HG03565 (cell line): ENCODE measurements at regions not wholly inside any gene's neighbourhood (a gene's known extent, or its start where the extent isn't known, plus 50 kb on each side); places are given as distances from the start of the nearest gene placed in this dataset.
"Not testable (repeated sequence)": the region's sequence is repeated elsewhere in the genome, so short reads cannot be mapped to it uniquely, and the experiment has no call there.

ENCODE experiments used
- ATAC-seq: cut with Tn5 transposase; IDR thresholded peaks from one replicate; pipeline ENCODE4 v1.9.1; 2021; ENCODE audit warnings: mild to moderate bottlenecking, moderate library complexity; ENCODE audit not compliant: unreplicated experiment

DNA sequence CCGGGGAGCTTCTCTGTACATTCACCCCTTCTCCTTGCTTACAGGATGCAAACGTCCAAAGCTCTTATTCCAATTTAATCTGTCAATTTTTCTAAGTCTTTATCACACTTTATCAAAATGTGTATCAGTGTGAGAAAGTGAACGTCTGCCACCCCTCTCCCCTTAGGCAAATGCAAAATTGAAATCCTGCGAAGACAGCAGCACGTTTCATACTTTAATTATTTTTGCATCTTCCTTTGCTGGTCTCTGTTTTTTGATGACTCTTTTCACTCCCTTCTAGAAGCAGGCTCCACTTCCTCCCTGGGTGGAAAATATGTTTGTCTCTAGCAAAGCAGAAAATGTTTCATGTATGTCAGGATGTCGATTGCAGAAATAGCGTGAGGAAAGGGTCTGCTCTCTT lies 576.5 kb upstream of the BRINP1 start:
- no peak for ATAC-seq

DNA sequence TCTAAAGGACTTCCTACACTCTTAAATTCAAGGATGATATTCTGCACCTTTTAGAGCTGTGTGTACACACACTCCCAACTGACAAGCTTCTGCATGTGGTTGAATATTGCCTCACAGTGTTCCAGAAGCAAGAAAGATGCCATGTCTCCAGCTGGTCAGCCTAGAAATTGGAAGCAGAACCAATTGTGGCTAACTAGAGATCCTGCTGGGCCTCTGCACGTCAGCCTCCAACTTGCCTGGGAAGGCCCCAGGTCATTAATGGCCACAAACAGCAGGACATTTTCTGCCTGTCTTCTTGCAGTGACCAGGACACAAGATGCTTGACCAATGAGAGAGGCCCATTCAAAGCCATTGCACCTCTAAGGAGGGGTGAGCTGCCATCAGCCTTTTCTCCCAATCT lies 571.9 kb upstream of the BRINP1 start:
- ATAC-seq, result no peak

DNA sequence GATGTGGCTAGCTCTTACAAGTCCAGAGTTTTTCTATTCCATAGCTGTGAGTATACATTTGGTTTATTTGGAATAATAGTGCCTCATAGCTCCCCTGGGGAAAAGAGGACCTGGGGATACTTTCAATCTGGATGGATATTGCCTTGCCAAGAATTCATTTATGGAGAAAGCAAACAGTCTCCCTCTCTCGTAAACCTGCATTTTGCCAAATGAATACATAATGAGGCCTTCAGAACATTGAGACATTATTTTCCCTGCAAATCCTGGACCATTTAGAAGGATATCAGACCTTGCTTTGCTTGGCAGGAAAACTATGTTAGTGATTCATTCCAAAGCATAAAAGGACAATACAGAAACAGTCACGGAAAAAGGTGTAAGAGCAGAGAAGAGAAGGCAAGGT lies 569.6 kb upstream of the BRINP1 start:
- ATAC-seq, result no peak

DNA sequence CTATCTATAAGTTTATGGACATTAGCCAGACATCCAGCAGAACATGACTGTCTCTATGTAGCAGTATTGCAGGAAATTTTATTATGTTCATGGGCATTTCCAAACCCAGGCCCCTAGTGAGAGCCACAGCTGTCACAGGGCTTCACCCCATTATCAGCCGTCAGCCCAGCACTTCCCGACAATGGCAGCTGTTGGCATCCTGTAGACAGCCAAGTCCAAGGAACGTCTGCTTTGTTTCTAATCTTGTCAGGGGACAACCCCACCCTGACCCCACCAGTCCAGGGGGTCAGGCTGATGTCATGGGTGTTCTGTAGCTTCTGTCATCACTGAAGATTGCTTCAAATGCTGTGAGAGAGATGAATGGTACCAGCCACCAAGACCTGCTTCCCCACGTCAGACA lies 565.3 kb upstream of the BRINP1 start:
- ATAC-seq, result no peak

DNA sequence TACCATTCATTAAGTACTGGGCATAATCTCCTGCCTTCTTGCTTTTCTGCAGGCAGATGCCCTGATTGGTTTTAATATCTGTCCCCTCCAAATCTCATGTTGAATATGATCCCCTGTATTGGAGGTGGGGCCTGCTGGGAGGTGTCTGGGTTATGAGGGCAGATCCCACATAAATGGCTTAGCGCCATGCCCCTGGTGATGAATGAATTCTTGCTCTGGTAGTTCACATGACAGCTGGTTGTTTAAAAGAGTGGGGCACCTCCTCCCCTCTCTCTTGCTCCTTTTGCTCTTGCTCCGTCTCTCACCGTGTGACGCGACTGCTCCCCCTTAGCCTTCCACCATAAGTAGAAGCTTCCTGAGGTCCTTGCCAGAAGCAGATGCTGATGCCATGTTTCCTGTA lies 564.0 kb upstream of the BRINP1 start:
- ATAC-seq, result no peak

DNA sequence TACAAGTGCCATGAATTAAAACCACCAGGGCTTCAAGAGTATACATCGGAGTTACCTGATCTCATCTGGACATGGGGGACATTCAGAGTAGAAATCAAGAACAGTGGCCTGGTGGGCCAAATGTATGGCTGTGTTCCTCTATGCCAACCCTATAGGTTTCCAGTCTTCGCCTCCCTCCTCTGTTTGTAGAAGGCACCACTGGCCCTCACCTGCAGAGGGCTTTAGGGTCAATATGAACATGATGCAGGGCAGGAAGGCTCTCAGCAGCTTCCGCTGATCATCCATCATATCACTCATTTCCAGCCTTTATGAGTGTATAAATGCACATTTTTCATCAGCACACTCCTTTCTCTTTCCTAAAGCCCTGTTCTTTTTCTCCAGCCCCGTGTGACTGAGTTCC lies 555.5 kb upstream of the BRINP1 start:
- ATAC-seq, result no peak

DNA sequence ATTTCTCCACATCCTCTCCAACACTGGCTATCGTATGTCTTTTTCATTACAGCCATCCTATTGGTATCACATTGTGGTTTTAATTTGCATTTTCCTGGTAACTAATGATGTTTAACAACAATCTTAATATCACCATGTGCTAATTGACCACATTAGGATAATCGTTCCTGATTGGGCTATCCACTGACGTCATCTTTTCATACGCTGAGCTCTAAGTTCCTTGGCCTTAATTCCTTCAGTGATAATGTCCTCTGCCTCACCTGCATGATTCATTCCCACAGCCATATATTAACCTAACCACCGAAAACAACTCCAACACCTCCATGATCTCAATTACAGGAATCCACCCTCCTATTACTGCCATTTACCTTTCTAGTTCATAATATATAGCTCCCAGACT lies 547.9 kb upstream of the BRINP1 start:
- no peak for ATAC-seq

DNA sequence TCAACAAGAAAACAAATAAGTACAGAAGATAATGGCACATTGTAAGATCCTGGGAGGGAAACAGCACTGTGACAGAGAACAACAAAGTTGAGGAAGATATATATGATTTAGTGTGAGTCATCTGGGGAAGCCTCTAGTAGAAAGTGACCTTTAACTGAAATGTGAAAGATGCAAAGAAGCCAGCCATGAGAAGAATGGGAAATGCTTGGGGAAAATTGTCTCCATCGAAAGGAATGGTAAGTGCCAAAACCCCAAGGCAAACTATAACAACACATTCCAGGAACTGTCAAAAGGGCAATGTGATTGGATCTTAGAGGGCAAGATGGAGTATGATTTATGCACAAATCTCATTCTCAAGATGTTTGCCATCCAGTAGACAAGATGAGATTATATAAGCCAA lies 537.8 kb upstream of the BRINP1 start:
- ATAC-seq, result no peak

DNA sequence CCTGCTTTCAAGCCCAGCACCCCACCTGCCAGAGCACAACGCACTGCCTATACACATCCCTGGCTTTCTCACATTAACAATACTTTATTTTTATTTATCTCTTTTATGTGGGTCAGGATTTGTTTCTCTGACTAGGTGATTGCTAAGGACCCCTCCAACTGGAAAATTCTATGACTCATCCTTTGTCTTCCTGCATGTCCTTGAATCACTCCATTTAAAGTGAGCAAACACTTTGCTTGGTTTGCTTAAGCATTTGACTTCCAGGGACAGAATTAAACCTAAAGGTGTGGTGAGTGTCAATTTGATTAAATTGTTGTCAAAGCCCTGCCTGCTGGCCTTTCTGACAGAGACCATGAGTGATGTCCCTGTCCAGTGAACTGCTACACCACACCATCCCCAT lies 536.5 kb upstream of the BRINP1 start:
- no peak for ATAC-seq

DNA sequence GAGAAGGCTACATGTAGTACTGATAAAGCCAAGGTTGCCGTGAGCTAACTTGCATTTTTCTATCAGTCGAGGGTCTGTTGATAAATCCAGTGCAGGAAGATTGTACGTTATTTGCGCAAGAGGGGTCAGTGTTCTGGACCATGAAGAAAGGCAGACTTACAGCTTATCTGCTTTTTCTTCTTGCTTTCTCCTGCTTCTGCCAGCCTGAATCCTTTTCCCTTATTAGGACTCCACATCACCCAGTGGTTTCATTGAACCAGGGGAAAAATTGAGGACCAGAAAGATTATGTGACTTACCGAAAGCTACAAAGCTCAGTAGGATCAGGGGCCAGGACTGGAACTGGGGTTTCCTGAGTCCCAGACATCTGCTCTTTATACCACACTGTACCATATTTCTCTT lies 534.6 kb upstream of the BRINP1 start:
- no peak for ATAC-seq

DNA sequence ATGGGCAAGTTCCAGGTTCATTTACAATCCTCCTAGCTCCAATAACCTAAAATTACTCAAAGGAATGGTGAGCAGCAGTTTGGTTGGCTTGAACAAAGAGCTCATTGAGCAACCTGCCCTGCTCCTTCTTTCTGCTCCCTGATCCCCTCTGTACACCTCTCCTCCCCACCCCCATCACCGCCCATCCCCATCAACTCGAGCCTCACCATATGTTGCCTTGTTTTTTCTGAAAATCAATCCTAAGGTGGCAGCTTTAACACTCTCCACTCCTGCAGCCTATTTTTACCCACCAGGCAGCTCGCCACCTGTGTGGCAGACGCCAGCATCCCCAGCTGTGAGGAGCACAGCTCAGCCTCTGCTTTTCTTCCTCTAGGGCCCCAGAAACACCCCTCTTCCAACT lies 533.4 kb upstream of the BRINP1 start:
- ATAC-seq, result no peak

DNA sequence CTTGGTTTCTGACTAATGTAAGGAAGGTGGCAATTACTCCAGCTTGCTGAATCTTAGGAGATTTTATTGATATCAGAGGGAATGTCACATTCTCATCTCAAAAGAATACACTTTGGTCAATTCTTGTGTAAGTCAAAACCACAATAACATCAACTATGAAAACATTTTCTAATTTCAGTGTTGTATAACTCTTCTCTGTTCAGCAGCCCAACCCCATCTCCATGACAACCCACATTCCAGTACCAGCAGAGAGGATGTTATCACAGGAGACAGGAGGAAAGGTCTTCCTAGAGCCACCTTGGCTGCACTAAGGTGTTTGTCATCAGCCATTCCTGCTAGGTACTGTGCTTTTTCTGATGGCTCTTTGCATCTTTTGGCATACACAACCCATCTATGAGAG lies 529.1 kb upstream of the BRINP1 start:
- ATAC-seq, result no peak

DNA sequence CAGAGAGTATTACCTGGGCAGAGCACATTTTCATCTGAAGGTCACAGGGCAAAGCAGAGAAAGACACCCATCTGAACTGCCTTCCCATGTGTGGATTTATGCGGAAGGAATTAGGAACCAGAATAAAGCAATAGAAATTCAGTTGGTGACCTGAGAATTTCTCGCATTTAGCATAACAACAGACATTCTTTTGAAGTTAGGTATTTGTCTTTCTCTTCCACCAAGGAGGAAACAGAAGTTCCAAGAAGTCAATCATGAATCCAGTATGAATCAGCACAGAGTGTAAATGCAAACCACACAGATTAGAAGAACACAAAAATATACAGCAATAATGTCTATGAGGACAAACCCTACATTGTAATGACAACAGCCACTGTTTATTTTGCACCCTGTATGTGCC lies 515.2 kb upstream of the BRINP1 start:
- ATAC-seq, result no peak

DNA sequence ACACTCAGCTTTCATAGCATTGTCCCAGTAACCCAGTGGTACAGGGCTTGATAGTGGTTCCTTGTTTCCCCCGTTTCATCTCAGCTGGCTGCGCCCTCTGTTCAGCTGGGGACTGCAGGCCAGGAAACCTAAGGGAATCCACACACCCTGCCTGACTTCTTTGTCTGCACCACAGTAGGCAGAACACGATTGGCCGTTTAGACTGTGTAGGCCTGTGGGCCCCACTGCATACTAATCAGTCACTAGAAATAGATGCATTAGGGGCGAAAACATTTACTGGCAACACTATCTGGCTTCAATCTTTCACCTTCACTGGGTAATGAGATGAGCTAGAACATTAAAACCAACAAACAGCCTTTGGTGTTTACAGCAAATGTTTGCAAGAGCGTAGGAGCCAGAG lies 512.7 kb upstream of the BRINP1 start:
- ATAC-seq, result no peak

DNA sequence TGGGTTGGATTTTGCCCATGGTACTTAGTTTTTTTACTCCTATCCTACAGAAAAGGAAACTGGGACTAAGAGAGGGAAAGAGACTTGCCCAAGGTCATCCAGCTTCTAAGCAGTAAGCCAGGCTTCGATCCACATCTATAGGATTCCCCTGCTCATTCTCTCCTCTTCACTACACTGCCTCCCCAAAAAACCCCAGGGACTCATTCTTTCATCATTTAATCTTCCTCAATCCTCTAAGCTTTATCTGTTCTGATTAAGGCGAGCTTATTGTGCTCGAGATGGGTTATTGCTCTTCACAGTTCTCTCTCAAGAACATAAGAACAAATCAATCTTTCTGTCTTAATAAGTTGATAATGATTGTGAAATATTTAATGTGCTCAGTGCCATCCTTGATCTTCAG lies 511.1 kb upstream of the BRINP1 start:
- no peak for ATAC-seq

DNA sequence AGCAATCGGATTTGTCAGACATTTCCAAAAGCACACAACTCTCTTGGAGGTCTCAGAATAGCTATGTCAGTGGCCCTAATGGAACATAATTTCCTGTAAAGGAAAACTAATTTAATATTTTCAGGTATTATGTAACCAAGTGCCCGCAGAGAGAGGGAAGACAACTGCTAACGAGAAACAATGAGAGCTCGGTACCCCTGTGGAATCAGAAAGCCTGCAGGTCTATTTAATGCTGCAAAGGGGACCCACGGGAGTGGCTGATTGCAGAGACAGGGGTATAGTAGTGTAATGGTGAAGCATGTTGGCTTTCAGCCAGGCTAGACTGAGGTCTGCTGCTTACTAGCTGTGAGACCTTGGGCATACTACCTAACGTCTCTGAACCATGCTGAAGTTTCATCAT lies 508.1 kb upstream of the BRINP1 start:
- ATAC-seq, result no peak

DNA sequence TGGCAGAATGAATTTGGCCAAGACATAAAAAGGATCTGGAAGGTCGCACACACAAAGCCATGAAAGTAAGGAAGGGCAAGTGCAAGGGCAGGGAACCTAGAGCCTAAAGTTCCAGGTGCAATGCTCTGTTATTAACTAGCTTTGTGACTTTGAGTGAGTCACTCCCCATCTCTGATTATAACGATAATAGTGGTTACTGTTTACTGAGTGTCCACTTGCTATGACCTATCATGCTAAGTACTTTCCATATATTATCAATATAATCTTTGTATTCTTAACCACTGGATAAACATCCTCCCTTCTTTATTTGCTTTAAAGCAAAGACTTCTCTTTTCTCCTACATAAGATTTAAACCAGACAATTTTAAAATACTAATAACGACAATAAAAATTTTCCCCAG lies 504.6 kb upstream of the BRINP1 start:
- no peak for ATAC-seq

DNA sequence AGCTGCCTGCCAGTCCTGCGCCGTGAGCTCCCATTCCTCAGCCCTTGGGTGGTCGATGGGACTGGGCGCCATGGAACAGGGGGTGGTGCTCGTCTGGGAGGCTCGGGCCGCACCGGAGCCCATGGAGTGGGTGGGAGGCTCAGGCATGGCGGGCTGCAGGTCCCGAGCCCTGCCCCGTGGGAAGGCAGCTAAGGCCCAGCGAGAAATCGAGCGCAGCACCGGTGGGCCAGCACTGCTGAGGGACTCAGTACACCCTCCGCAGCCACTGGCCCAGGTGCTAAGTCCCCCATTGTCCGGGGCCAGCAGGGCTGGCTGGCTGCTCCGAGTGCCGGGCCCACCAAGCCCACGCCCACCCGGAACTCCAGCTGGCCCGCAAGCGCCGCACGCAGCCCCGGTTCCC lies 501.0 kb upstream of the BRINP1 start:
- ATAC-seq, result not testable (repeated sequence)

DNA sequence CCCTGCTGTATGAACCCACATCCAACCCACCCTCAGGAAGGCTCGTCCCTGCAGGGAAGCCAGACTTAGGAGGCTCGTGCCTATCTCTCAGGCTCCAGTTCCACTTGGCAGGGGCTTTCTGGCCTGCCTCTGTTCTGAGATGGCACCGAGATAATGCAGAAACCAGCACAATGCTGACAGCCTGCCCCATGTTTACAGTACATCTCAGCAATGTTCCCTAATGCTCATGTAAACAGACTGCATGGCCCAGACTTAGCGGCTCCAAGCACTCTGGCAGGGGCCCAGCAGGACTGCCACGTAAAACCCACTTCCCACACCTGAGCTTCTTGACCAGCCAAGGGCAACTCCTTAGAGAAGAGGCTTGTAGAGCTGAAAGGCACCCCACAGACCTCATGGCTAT lies 499.5 kb upstream of the BRINP1 start:
- ATAC-seq, result no peak

DNA sequence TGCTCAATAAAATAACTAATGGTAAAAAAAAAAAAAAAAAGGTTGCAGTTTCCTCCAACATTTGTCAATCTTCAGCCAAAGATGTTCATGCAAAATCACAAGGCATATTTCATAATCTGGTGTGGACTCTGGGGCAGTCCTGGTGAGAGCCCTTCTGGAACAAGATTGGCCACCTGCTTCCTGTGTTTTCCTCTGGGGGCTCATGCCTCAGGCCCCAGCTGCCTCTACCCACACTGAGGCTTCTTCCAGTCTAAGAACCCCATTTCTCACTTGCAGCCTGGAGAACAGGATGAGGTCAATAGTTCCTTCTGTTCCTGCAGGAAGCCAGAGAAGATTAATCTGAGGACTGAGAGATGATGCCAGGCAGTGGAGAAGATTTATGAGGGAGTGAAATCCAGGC lies 492.6 kb upstream of the BRINP1 start:
- ATAC-seq, result no peak

DNA sequence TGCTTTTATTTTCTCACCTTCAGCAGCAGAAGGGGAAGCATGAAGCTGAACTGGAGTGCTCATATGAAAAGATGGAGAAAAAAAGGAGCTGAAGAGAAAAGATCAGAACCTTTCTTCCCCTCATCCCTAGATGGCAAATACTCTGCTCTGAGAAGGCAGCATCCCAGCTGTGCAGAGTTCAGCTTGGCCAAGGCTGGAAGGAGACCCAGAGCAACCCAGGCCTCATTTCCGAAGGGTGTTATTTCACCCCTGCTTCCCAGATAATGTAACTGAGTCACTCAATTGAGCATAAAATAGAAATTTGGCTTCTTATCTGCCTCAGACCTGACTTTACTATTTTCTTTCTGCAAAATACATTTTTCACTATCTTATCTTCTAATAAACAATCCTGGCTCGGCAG lies 489.9 kb upstream of the BRINP1 start:
- no peak for ATAC-seq

DNA sequence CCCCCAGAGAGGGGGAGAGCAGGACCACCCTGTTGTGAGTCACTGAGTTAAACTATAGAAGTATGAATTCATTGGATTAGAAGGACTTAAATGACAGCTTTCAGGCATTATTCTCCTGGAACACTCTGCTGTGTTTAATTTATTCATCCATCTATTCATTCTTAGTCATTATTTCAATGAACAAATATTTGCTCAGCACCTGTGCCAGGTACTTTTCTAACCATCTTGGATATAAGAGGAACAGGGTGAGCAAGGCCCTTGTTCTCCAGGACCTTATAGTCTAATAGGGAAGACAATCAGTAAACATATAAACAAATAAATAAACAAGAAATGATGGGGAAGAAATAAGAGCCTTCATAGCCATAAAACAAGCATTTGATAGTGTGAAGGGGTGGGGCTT lies 483.9 kb upstream of the BRINP1 start:
- no peak for ATAC-seq

DNA sequence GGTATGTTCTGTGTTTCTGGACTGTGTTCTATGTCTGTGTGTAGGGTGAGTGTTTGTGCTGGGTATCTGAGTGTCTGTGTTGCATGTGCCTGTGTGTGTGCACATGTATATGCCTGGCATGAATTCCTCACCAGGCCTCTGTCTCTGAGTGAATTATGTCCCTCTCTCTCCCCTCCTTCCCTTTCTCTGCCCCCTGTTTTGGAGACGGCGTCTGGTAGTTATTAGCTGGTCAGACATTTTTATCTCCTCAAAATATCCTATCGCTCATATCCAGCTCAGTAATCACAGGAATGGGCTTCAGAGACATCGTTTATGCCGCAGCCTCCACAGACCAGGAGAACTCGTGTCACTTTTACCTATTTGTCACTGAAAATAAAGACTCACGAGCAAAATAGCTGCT lies 483.2 kb upstream of the BRINP1 start:
- ATAC-seq, result no peak

DNA sequence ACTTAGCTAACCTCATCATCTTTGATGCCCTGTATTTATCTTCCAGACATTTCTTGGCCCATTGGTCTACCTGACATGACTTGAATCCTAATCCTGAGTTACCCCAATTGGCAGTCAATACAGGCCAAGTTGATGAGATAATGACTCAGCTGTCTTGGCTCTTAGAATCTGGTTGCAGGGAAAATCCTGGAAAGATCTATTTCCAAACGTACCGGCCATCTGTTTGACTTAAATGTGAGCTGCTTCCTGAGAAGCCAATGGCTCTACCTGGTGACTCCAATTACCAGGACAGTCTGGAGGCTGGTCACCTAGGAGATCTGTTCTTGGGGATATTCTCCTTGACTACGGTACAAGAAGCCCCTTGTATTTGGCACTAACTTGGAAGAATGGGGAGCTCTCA lies 475.2 kb upstream of the BRINP1 start:
- no peak for ATAC-seq
